Embryonic facial prominence (tissue), 1 donor: ENCODE measurements at regions not wholly inside any gene's neighbourhood (a gene's known extent, or its start where the extent isn't known, plus 50 kb on each side); places are given as distances from the start of the nearest gene placed in this dataset.

ENCODE experiments used
- DNase-seq: peaks from one replicate; pipeline ENCODE4 v3.0.0-alpha.2; 2016; ENCODE audit errors: extremely low spot score

GRCh38 chr14:66359500-66359899 is 126.7 kb upstream of the CCDC196 start:
- peak; percentile 37 for DNase-seq

DNA sequence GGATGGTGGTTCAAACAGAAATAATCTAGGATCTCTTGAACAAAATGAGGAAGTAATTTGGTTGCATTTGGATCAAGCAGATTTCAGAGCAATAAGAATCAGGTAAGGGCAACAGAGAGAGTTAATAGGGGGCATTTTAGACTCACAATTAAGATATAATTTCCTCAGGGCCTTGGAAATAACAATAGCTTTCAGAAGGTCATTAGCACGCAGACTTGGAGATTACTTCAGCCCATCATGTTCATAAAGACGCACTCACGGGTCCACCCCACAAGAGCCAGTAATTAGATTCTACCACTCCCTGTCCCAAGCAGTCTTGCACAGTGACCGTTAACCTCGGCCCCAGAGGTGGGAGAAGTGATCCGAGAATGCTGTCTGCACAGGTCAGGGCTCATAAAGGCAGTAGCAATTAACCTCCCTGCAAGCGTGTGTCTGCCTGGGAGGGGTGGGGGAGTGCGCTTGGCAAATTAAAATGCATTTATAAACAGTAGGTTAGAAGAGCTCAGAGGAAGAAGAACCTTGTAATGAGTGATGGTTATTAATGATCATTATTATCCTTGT is 125.7 kb upstream of the CCDC196 start:
- DNase-seq = no peak

GRCh38 chr14:66361013-66361412 is 125.2 kb upstream of the CCDC196 start:
- DNase-seq = no peak

- DNase-seq = no peak
Measured at GRCh38 chr14:66365388-66365787, 120.8 kb upstream of the CCDC196 start.

- no peak for DNase-seq
Measured at GRCh38 chr14:66369157-66369697, 116.9 kb upstream of the CCDC196 start.

DNA sequence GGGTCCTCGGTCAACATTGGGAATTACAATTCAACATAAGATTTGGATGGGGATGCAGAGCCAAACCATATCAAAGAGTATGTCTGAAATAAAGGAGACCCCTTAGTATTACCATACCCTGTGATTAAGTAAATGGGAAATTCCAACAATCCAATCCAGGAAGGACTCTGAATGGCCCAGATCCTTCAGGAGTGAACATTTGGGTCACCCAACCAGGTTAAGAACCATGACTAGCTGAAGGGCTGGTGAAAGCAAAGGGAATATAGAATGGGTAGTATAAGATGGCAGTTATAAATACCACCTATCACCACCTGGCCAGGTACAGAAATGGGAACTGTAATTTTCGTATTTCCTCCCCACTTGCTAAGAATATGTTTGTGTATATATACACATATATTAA is 114.4 kb upstream of the CCDC196 start:
- DNase-seq = no peak

DNA sequence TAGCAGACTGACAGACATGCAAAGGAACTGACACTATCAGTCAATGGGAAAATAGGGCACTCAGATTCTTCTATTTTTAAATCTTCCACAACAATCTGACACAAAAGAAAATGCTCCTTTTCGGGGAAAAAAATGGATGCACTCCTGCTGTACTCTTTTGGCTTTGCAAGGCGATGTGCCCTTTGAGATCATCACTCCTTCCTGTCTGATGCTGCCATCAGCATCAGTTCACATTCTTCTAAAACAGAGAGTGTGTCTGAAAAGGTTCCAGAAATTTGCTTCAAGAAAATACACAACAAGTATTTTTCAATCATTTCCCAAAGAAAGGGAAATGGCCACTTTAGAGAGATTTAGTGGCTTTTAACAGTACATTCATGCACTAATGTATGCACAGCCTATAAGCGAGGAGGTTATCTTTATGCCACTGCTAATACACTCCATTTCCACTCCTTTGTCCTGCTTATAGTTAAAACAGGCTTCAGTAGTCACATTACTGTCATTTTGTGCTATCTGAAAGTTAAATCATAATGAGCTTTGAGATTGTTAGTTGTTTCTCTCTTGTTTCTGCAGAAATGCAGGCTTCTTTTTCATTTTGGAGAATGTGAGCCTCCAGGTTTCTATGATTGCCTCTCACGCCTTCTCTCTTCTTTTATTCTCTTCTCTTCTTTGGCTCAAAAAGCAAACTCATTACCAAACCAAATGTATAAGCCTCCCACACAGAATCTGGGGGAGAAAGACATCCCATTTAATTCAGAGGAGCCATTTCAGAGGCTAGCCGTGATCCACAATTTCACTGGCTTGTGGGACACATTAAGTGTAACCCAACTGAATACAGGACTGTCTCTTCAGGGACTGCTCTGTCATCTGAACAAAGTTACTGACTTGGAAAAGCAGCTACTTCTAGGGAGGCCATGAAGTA is 110.9 kb upstream of the CCDC196 start:
- DNase-seq = no peak

- no peak for DNase-seq
Measured at GRCh38 chr14:66377574-66377973, 108.6 kb upstream of the CCDC196 start.

DNA sequence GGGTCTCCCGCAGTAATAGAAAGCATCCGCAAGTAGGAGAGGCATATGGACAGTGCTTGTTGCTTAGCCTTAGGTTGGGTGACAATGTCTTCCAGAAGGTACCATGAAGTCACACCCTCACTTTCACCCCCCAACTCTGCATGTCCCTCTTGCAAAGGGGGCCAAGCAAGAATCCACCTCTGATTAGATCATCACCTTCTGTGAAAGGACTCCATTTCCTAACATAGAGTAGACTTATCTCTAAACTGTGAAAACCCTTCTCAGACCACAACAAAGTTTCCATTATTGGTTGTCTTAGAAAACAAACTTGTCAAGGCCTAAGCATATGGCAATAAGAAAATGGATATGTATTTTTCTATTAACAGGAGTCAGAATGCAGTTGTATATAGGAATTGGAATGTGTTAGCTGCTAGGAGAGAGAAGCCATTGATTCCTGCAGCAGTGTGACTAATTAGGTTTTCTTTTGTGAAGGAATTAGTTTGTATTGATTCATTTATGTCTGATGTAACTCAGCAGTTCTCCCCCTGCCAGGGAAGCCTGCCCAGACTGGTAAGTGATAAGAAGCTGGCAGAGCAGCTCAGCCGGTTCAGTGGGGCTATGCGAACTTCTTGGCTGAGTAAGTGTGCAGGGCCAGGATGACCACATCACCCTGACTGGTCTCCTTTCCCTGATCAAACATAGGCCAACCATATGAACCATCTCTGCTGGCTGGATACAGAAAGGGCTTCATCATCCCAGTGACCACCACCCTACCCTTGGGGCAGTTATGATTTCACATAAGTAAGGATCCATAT is 107.3 kb upstream of the CCDC196 start:
- no peak for DNase-seq

- no peak for DNase-seq
Measured at GRCh38 chr14:66380143-66380542, 106.0 kb upstream of the CCDC196 start.

DNA sequence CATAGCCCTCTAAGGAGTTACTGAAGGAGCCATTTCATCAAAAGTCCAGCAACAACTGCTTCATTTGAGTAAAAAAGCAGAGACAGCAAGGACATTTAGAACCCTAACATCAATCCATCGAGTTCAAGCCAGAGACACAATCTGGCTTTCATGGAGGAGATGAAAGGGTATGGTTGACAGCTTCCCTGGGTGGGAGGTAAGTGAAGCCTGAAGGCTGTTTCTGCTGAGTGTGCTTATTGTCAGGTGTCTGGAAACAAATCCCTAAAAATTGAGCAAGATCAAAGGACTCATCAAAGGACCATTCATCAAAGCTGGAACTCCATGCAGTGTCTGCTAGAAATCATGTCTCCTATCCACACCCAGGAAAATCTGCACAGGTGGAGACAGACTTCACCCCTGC is 104.4 kb upstream of the CCDC196 start:
- DNase-seq = no peak

GRCh38 chr14:66383257-66383656 is 102.9 kb upstream of the CCDC196 start:
- DNase-seq = no peak

DNA sequence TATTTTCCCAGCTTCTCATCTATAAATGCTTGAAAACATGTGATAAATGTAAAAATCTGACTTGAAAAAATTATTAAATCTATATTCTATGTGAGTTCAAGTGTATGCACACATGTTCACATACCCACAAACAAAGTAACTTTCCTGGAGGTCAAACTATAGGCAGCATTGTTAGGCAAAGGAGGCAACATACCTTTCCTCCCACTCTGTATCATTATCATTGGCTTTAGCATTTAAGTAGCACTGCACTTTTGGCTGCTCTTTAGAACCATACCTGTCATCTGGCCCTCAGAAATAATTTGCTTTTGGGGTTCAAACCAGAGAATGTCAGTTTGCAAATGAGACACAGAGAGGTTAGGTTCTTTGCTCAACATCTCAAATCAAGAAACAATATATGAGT is 102.4 kb upstream of the CCDC196 start:
- DNase-seq = no peak

- DNase-seq = no peak
Measured at GRCh38 chr14:66388516-66388915, 97.7 kb upstream of the CCDC196 start.

- no peak for DNase-seq
Measured at GRCh38 chr14:66389481-66389880, 96.7 kb upstream of the CCDC196 start.

DNA sequence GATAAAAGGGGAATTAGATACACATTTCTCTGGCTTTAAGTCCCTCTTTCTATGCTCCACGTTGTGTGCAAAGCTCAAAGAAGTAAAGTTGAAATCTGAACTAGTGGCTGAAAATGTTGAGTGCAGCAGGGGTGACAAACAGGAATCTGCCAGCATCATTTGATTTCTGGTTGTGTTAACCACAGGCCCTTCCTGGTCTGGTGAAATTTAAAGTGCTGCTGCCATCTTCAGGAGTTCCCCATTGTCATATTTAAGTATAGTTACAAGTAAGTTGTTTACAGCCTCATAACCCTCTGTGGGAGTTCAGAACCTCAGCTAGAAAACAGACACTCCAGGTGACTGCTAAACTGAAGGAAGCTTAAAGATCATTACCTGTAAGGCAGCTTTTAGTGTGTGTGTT is 90.9 kb upstream of the CCDC196 start:
- DNase-seq = no peak

DNA sequence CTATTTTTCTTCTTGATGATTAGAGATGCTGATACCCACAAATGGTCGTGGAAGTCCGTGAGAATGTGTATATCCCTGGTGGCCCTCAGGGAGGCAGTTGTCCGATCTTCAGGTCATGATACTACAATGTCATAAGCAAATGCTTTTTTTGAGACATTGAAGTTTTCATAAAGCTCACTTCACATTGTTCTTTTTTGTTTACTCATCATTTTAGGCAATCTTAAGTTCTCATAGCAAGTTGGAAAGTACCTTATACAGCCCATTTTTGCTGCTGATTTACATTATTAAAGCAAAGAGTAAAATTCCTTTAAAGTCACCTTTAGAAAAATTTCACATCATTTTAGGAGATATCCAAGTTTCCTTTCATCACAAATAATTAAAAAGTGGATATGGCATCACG is 90.0 kb upstream of the CCDC196 start:
- no peak for DNase-seq

DNA sequence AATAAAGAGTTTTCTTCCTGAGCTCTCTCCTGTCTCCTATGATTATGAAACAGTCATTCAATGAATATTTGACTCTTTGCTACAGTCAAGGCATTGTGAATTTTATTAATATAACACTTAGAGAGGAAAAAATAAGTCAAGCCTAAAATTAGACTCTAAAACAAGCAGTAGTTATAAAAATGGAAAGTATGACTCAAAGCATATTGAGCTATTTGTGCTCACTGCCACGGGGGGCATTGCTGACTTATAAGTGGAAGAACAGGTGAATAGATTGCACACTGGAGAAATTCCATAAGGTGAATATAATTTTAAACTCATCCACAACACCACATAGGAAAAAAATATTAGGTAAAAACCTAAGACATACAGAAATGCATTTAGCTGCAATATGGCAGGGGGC is 87.7 kb upstream of the CCDC196 start:
- no peak for DNase-seq

- DNase-seq = no peak
Measured at GRCh38 chr14:66401449-66402095, 84.6 kb upstream of the CCDC196 start.

DNA sequence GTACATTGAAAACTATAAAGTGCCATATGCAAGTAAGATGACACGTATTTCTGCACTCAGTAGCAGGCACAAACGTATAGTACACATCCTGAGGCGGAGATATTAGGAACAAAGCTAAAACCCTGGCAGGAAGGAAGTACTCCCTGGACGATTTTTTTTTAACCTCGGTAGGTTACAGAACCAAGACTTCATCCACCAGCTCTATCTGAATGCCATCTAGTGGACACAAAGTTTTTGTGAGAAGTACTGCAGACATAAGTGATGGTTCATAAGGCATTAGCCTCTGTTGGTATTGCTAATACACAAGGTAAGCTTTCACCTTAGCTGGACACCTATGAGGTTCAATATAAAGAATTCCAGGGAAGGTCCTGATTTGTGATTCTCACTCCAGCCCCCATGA is 83.0 kb upstream of the CCDC196 start:
- no peak for DNase-seq

DNA sequence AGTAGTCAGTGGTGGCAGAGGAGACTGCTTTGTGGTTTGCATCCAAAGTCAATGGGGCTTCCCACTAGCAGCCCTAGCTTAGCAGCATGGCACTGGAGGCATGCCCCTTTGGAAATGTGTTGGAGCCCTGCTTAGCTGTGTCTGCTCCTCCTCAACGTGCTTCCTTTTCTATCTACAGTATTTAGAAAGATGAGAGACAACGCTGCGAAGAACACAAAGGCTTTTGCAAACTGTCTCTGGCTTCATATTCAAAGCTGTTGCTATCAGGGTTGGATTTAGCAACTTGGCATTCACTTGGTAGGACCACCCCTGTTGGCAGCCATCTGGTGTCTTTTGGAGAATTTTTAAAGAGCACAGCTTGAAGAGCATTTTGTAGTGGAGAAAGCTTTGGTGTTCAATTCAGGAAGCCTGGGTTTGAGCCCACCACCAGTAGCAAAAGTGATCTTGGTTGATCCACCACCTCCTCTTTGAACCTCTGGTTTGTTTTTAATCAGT is 82.1 kb upstream of the CCDC196 start:
- no peak for DNase-seq

GRCh38 chr14:66405158-66405557 is 81.0 kb upstream of the CCDC196 start:
- no peak for DNase-seq
